RPMI7951 (cell line): ENCODE measurements at regions not wholly inside any gene's neighbourhood (a gene's known extent, or its start where the extent isn't known, plus 50 kb on each side); places are given as distances from the start of the nearest gene placed in this dataset.
"Not testable (repeated sequence)": the region's sequence is repeated elsewhere in the genome, so short reads cannot be mapped to it uniquely, and the experiment has no call there.

ENCODE experiments used
- DNase-seq: peaks from one replicate; pipeline ENCODE4 v3.0.0-alpha.2; 2012; ENCODE audit warnings: low read depth

- no peak for DNase-seq
These were observed 376.4 kb upstream of the IGFBP3 start for GRCh38 chr7:46297515-46297914.

GRCh38 chr7:46296526-46296925 lies 375.5 kb upstream of the IGFBP3 start:
- no peak for DNase-seq

- DNase-seq = no peak
These were observed 373.3 kb upstream of the IGFBP3 start for GRCh38 chr7:46294381-46294780.

- DNase-seq = no peak
These were observed 371.7 kb upstream of the IGFBP3 start for GRCh38 chr7:46292741-46293140.

DNA sequence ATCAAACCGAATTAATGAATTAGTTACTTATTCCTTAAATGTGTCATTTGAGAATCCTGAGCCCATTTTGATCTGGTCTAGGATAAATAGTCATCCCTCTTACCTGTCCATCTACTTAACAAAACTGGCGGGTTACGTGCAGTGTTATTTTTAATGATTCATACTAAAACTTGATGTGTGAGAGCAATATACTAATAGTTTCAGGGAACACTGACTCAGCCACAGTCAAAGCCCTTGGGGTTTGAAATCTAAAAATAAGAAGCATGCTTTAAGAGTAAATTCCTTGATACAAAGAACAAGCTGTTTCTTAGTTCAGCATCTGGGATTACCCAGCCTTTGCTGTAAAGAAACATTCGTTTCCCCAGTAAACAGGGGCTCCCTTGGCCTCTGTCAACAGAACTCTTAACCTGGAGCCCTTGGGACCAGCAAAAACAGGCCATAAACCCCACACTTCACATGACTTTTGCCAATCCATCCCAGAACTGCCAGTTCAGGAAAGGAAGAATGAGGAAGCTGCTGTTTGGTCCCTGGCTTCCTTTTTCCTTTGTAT lies 370.6 kb upstream of the IGFBP3 start:
- peak; percentile 85 for DNase-seq

DNA sequence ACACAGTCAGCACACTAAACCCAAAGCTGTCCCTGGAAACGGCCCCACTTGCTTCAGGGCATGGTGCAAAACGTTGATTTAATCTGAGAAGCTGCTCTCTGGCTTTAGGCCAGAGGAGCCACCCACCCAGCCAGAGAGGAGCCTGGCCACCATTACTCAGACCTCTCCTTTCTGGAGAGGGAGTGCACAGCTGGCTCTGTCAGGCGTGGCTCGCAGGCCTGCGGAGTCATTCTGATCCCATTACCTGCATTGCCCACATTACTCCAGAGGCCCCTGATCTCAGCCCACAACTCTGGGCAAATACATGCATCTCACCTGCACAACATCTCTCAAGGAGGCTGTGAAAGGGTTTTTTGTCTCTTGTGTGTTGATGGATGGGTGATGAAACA lies 370.0 kb upstream of the IGFBP3 start:
- DNase-seq = peak; percentile 95

- DNase-seq = no peak
These were observed 369.4 kb upstream of the IGFBP3 start for GRCh38 chr7:46290374-46291049.

DNA sequence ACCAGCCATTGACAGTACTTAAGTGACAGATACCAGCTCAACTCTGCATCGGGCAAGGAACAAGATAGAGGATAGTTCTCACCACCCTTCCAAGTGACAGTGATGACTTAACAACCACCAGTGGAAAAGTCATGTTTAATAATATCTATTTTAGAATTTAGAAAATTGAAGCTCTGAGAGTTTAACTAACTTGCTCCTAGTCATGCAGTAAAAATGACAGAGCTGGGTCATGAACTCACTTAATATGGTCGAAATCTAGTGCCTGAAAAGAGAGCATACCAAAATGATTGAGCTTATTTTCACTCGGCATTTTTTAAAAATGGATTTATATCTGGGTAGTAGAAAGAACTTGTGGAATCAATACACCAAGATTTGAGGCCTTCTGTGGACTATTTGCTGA lies 367.8 kb upstream of the IGFBP3 start:
- no peak for DNase-seq

GRCh38 chr7:46288010-46288409 lies 366.9 kb upstream of the IGFBP3 start:
- no peak for DNase-seq

GRCh38 chr7:46286957-46287356 lies 365.9 kb upstream of the IGFBP3 start:
- no peak for DNase-seq

GRCh38 chr7:46286356-46286755 lies 365.3 kb upstream of the IGFBP3 start:
- DNase-seq = no peak

GRCh38 chr7:46285878-46286277 lies 364.8 kb upstream of the IGFBP3 start:
- no peak for DNase-seq

- no peak for DNase-seq
These were observed 362.8 kb upstream of the IGFBP3 start for GRCh38 chr7:46283852-46284251.

GRCh38 chr7:46282155-46282554 lies 361.1 kb upstream of the IGFBP3 start:
- no peak for DNase-seq

DNA sequence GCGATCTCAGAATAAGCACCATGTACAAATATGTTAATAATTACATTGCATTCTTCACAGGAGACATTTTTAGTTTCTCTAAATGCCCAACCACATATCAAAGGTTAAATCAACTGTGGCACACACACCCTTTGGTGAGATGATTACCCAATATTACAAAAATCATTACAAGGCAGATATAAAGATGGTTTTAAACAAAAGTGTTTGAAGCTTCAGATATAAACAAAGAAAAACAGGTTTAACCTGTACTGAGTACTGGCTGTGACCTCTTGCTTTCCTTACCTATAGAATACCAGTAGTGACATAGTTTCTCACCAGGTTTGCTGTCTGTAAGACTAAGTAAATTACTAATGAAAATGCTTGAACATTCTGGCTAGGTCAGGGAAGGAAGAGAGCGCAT lies 360.0 kb upstream of the IGFBP3 start:
- DNase-seq = no peak

DNA sequence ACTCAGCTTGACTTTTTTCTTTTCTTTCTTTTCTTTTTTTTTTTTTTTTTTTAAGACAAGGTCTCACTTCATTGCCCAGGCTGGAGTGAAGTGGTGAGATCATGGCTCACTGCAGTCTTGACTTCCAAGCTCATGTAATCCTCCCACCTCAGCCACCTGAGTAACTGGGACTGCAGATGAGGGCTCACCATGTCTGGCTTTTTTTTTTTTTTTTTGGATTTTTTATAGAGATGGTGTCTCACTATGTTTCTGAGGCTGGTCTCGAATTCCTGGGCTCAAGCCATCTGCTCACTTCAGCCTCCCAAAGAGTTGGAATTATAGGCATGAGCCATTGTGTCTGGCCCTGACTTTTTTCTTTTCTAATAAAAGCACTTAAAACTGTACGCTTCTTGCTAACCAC lies 358.2 kb upstream of the IGFBP3 start:
- DNase-seq = no peak

DNA sequence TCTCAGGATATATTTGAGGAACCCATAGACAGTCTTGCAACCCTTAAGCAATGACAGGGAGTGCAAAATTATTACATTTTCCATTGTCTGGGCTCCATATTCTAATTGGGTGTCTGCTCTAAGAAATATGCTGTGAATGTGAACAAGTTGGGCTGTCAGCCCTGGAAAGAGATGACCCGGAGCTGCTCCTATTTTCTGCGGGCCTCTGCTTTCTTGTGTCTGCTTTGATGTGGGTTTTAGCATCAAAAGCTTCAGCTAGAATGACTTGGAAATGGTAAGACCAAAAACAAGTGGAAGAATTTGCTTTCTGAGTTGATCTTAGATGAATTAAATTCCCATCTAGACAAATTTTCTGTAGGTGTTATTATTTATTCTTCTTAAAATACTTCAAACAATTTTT lies 343.6 kb upstream of the IGFBP3 start:
- no peak for DNase-seq

DNA sequence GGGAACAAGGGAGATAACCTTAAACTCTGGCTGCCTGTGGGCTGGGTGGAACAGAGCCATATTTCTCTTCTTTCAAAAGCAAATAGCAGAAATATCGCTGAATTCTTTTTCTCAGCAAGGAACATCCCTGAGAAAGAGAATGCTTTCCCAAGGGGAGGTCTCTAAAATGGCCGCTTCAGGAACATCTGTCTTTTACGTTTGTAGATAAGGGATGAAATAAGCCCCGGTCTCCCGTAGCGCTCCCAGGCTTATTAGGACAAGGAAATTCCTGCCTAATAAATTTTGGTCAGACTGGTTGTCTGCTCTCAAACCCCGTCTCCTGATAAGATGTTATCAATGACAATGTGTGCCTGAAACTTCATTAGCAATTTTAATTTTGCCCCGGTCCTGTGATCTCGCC lies 340.6 kb upstream of the IGFBP3 start:
- not testable (repeated sequence) for DNase-seq

- no peak for DNase-seq
These were observed 338.9 kb upstream of the IGFBP3 start for GRCh38 chr7:46259947-46260346.

GRCh38 chr7:46257761-46258448 lies 336.8 kb upstream of the IGFBP3 start:
- DNase-seq = peak; percentile 78

DNA sequence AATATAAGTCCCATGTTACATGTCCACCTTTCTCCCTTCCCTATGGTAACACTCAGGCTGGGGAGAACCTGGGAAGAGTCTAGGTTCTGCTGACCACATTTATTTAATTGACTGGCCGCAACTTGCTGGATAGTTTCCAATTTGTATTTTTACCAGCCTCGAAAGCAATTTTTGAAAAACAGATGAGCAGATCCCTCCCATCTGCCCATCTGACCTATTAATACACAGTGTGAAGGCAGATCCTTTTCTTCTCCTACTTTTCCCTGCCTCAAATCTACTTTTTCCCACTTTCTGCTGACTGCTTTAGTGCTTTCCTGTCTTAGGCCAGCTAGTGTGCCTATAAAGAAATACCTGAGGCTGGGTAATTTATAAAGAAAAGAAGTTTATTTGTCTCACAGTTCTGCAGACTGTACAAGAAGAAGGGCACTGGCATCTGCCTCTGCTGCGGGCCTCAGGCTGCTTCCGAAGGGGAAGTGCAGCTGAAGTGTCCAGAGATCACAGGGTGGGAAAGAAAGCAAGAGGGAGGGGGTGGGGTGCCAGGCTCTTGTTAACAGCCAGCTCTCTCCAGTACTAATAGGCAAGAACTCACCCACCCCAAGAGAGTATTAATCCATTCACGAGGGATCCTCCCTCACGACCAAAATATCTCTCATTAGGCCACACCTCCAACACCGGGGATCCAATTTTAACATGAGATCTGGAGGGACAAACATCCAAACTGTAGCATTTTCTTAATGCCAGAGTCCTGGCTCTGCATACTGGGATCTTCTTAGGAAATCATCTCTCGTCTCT lies 336.0 kb upstream of the IGFBP3 start:
- DNase-seq = peak; percentile 84

DNA sequence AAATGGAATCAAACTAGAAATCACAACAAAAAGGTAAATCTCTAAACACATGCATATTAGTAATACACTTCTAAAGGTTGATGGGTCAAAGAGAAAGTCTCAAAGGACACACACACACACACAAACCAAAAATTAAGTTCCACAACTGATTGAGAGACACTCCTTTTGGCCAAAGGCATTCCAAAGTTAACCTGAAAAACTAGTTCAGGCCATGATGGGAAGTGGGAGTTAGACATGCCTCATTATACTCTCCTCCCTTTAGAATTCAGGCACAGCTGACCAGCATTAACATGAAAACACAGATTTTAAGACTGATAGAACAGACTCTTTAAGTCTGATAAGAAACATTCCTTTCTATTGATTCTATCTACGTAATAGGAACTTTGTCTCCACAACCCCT lies 332.4 kb upstream of the IGFBP3 start:
- no peak for DNase-seq

DNA sequence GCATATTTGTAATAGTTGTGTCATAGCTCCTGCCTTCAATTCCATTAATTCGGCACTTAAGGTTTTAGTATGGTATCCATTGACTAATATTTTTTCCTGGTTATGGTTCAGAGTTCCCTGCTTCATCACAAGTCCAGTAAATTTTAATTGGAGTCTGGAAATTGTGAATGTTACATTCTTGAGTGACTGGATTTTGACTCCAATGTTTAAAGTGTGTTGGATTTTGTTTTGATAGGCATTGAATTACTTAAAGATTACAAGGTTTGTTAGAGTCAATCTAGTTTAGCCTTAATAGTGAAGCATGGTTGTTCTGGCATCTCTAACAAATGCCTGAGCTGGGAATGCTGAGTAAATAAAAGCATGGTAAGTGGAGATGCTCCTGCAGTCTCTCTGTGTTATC lies 326.6 kb upstream of the IGFBP3 start:
- DNase-seq = no peak
